GM13976 (cell line): ENCODE measurements at regions not wholly inside any gene's neighbourhood (a gene's known extent, or its start where the extent isn't known, plus 50 kb on each side); places are given as distances from the start of the nearest gene placed in this dataset.

ENCODE experiments used
- DNase-seq: peaks from one replicate; pipeline ENCODE4 v3.0.0; 2012; ENCODE audit warnings: low spot score
- CTCF ChIP-seq: IDR thresholded peaks from 2 replicates; pipeline ENCODE4 v1.5.1; 2012; ENCODE audit warnings: borderline replicate concordance, mild to moderate bottlenecking; ENCODE audit not compliant: insufficient read depth; ENCODE audit errors: extremely low read depth, missing control alignments, control extremely low read depth
- in situ Hi-C: fragments of 300-500 bp; cut with MboI; formaldehyde crosslinking; loops from one replicate; pipeline ENCODE4 v1.12.0; 2022; ENCODE audit warnings: low sequenced_read_pairs, mixed read lengths, inconsistent platforms; ENCODE audit not compliant: unreplicated experiment

DNA sequence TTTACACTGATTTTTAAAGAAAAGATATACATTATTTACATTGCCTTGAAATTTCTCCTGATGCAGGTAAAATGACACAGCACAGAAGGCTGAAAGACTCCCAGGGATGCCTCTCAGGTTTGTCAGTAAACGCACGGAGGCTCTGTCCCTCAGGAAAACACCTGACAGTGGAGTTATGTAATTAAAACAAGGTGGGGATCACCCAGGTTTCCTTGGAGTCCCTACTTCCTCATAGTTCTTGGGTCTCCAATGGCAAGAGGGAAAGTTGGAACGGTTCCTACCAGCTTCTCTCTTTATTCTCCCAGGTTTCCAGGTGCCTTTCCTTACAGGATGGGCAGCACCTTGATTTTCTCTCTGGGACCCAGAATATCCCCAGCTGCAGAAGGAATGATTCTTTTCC, 654.8 kb downstream of the SLC4A3 start:
- DNase-seq: no peak
- TF ChIP-seq CTCF: no peak
- in situ Hi-C loops: no loop called here

DNA sequence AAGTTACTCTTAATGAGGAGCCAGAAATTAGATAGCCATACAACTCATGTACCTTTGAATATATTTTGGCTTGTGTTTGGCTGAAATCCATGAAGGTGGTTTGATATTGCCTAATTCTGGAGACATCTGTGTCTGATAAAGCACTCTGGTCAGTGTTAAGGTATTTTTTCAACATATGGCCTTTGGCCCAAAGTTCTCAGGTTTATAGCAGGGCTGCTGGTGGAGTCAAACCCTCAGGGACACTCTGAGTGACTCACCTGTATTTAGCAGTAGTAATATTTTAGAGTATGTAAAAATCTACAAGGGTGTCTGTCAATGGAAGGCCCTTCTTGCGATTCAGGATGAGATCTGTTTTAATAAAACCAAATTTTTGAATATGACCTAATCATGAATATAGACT, 666.5 kb downstream of the SLC4A3 start:
- TF ChIP-seq CTCF: no peak
- no peak for DNase-seq
- in situ Hi-C loops: no loop called here

DNA sequence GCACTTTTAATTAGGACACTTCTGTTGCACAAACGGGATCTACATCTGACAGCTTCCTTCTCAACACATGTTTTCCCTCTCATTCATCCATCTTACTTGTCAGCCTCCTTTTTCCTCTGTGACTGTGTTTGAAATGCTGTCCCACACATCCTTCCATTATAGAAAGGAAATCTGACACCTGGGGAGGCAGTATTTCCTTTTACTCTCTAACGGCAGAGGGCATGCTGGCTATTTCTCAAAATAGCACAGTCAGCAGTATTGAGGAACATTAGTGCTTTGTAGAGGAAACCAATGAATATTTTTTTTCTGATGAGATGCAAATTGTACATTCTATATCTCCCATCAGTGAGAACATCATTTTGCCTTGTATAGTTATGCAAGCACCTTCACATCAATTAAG, 668.7 kb downstream of the SLC4A3 start:
- in situ Hi-C loops: no loop called here
- DNase-seq: no peak
- TF ChIP-seq CTCF: no peak

DNA sequence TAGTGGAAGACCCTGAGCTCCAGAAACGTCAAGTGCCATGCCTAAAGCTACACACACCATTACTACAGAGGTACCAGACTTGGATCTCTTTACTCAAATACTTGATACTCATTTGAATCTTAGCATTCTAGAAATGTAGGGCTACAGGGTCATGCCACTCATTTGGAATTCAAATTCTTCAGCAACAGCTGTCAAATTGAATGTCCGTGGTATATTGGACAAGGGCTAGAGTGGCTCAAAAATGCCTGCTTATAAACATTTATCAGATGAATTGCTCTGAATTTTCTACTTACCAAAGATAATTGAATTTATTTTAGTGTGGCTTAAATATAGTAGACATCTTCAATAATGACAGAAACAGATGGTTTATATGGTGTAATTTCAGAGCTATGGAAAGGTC, 669.7 kb downstream of the SLC4A3 start:
- DNase-seq: no peak
- in situ Hi-C loops: no loop called here
- no peak for TF ChIP-seq CTCF

DNA sequence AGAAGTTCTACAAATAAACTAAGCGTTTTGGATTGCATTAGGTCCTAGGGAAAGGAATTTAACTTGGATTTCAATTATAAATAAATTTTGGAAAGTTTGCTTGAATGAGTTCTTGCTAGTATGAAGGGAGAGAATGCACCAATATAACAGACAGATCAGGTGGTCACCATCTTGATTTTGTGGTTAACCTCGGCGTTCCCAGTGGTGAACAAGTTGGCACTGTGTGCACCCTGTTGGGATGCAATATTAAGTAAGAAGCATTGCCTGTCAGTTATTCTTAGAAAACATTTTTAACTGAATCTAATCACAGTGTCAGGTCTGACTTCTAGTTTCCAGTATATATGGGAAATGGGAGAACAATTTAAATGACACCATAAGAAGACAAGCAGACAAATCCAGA, 673.4 kb downstream of the SLC4A3 start:
- in situ Hi-C loops: no loop called here
- no peak for TF ChIP-seq CTCF

DNA sequence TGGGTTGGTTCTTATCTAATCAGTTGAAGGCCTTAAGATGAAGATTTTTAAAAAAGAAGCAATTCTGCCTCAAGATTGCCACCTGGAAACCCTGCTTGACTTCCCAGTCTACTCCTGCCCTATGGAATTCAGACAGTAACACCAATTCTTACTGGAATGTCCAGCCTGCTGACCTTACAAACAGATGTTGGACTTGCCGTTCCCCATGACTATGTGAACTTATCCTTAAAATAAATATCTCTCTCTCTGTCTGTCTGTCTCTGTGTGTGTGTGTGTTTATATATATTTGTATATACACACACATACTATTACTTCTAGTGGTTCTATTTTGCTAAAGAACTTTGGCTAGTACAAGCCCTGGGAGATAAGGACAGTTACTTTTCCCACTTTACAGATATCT, 675.3 kb downstream of the SLC4A3 start:
- no peak for TF ChIP-seq CTCF
- in situ Hi-C loops: no loop called here

More for the DNA sequence above, 673.4 kb downstream of the SLC4A3 start:
- no peak for DNase-seq

GRCh38 chr2:220309215-220309614, 681.8 kb downstream of the SLC4A3 start:
- in situ Hi-C loops: no loop called here
- DNase-seq: no peak
- TF ChIP-seq CTCF: no peak

More for the DNA sequence above, 675.3 kb downstream of the SLC4A3 start:
- no peak for DNase-seq
